Tibial nerve (tissue), 4 donors: ENCODE measurements at regions not wholly inside any gene's neighbourhood (a gene's known extent, or its start where the extent isn't known, plus 50 kb on each side); places are given as distances from the start of the nearest gene placed in this dataset.
"Not testable (repeated sequence)": the region's sequence is repeated elsewhere in the genome, so short reads cannot be mapped to it uniquely, and the experiment has no call there.

Experiments used
- DNase-seq, 2 donors: peaks; one replicate each; pipeline ENCODE4 v3.0.0-alpha.2; 2019; ENCODE audit warnings: low spot score in 2 of 2
- H3K27ac ChIP-seq, 4 donors: fragments of 200-600 bp; sonication (generic) in 3 of 4; one replicate each; pipeline ENCODE4 v1.5.1; 2017 to 2019; ENCODE audit warnings: mild to moderate bottlenecking in 1 of 4
- H3K27me3 ChIP-seq, 2 donors: fragments of 200-600 bp; sonication (generic) in 1 of 2; one replicate each; pipeline versions ENCODE4 v1.5.1 to v1.6.0; 2017 to 2019
- H3K36me3 ChIP-seq, 3 donors: fragments of 200-600 bp; sonication (generic); one replicate each; pipeline ENCODE4 v1.5.1; 2018 to 2019
- H3K4me1 ChIP-seq, 4 donors: fragments of 200-600 bp; sonication (generic) in 3 of 4; one replicate each; pipeline ENCODE4 v1.5.1; 2017 to 2019
- H3K4me3 ChIP-seq, 4 donors: fragments of 200-600 bp; sonication (generic) in 3 of 4; one replicate each; pipeline ENCODE4 v1.5.1; 2017 to 2019; ENCODE audit warnings: mild to moderate bottlenecking in 1 of 4, moderate library complexity in 1 of 4
- H3K9me3 ChIP-seq, 4 donors: fragments of 200-600 bp; sonication (generic) in 3 of 4; one replicate each; pipeline ENCODE4 v1.5.1; 2017 to 2019
- CTCF ChIP-seq, 5 experiments: fragments of 200-600 bp in 3 of 5; fragments of 450-650 bp in 2 of 5; sonication (generic) in 3 of 5; IDR thresholded peaks; one replicate each; pipeline ENCODE4 v1.5.1; 2016 to 2019; ENCODE audit warnings: antibody characterized with exemption in 5 of 5, mild to moderate bottlenecking in 3 of 5, moderate library complexity in 2 of 5
- EP300 ChIP-seq, 2 donors: sonication (generic); formaldehyde crosslinking; IDR thresholded peaks; one replicate each; pipeline ENCODE4 v1.6.1; 2017; ENCODE audit warnings: antibody characterized with exemption in 2 of 2, mild to moderate bottlenecking in 1 of 2
- POLR2A ChIP-seq, 2 donors: fragments of 450-650 bp; IDR thresholded peaks; one replicate each; pipeline ENCODE4 v1.6.1; 2017; ENCODE audit warnings: antibody characterized with exemption in 2 of 2, mild to moderate bottlenecking in 2 of 2, moderate library complexity in 2 of 2
- WGBS, 2 donors: methylation state at CpG; one replicate each; pipeline ENCODE4 v1.1.5; 2018; 5-methylcytosine and 5-hydroxymethylcytosine counted together

GRCh38 chr12:25404955-25405354, 148.1 kb downstream of the LMNTD1 start:
- no peaks in the 10 kb centered on the region for H3K27me3 ChIP-seq
- H3K4me3 ChIP-seq, result no peak overlapping the region
- H3K4me1 ChIP-seq, result no peaks in the 10 kb centered on the region
- H3K36me3 ChIP-seq, result no peaks in the 10 kb centered on the region
- DNase-seq, result no peak
- H3K27ac ChIP-seq, result no peak overlapping the region
- WGBS, 2 donors, result 86 to 89% methylated on average over 5 of the region's 5 CpGs
- no peak for TF ChIP-seq CTCF (IDR thresholded peaks at IDR 0.05)
- TF ChIP-seq EP300 (IDR thresholded peaks at IDR 0.05), result no peak
- no peak for TF ChIP-seq POLR2A (IDR thresholded peaks at IDR 0.05)
- H3K9me3 ChIP-seq, result no peaks in the 10 kb centered on the region

DNA sequence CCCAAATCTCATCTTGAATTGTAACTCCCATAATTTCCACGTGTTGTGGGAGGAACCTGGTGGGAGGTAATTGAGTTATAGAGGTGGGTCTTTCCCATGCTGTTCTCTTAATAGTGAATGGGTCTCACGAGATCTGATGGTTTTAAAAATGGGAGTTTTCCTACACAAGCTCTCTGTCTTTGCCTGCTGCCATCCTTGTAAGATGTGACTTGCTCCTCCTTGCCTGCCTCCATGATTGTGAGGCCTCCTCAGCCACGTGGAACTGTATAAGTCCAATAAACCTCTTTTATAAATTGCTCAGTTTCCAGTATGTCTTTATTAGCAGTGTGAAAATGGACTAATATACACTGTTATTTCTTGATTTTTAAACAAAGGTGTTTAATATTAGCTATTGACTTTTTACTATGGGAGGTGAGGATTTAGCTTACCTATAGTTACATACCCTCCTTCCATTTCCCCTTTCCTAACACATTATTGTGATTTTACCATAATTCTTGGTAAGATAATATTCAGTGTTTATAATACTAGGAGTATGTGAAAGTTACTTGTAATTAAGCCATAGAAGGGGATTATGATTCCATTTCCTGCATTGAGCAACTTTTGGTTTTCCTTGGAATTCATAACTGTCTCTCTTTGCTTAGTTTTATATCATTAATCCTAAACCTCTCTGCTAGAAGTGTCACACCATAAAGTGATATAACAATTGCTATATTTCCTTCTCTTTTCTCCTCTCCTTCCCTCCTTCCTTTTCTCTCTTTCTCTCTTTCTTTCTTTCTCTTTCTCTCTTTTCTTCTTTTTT, 151.0 kb upstream of the KRAS start:
- H3K4me1 ChIP-seq, result no peaks in the 10 kb centered on the region
- TF ChIP-seq EP300 (IDR thresholded peaks at IDR 0.05) (no peak), POLR2A (IDR thresholded peaks at IDR 0.05) (no peak), CTCF (IDR thresholded peaks at IDR 0.05) (no peak)
- H3K36me3 ChIP-seq, result no peaks in the 10 kb centered on the region
- no peak overlapping the region for H3K27ac ChIP-seq
- H3K27me3 ChIP-seq, result no peaks in the 10 kb centered on the region
- DNase-seq, result no peak
- no peaks in the 10 kb centered on the region for H3K9me3 ChIP-seq
- WGBS, 2 donors, result 87 to 88% methylated on average over 3 of the region's 3 CpGs
- no peak overlapping the region for H3K4me3 ChIP-seq

DNA sequence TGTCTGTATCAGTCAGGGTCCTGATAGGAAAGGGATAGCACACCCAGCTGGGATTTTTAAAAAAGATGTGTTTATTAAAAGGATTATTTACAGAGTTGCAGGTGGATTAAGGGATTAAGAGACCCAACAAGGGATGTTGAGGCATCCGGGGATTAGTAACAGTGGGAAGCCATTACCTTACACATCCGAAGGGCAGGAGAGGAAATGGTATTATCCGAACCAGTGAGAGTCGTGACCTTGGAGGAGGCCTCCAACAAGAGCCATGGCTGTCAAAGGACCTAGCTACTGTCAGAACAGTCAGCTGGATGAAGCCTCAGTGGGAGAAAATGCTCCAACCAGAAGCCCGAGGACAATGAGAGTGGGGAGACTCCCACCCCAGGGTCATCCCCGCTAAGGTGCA, 146.3 kb upstream of the KRAS start:
- no peaks in the 10 kb centered on the region for H3K27me3 ChIP-seq
- DNase-seq, result no peak

GRCh38 chr12:25395227-25395626, 144.5 kb upstream of the KRAS start:
- H3K27ac ChIP-seq, result no peak overlapping the region
- no peaks in the 10 kb centered on the region for H3K27me3 ChIP-seq
- no peaks in the 10 kb centered on the region for H3K4me1 ChIP-seq
- H3K36me3 ChIP-seq, result no peaks in the 10 kb centered on the region
- H3K4me3 ChIP-seq, result no peak overlapping the region
- DNase-seq, result no peak
- no peaks in the 10 kb centered on the region for H3K9me3 ChIP-seq
- TF ChIP-seq POLR2A (IDR thresholded peaks at IDR 0.05), result no peak
- no peak for TF ChIP-seq CTCF (IDR thresholded peaks at IDR 0.05)
- no peak for TF ChIP-seq EP300 (IDR thresholded peaks at IDR 0.05)
- 0 to 53% methylated on average over 1 of the region's 1 CpG for WGBS, 2 donors

More for the DNA sequence above, 146.3 kb upstream of the KRAS start:
- no peak for TF ChIP-seq POLR2A (IDR thresholded peaks at IDR 0.05)
- TF ChIP-seq EP300 (IDR thresholded peaks at IDR 0.05), result no peak
- TF ChIP-seq CTCF (IDR thresholded peaks at IDR 0.05), result no peak
- H3K36me3 ChIP-seq, result no peaks in the 10 kb centered on the region
- WGBS, 2 donors, result 82 to 91% methylated on average over 6 of the region's 6 CpGs
- no peak overlapping the region for H3K27ac ChIP-seq
- no peaks in the 10 kb centered on the region for H3K4me1 ChIP-seq
- no peak overlapping the region for H3K4me3 ChIP-seq
- H3K9me3 ChIP-seq, result no peaks in the 10 kb centered on the region

GRCh38 chr12:25394775-25395174, 144.0 kb upstream of the KRAS start:
- H3K9me3 ChIP-seq, H3K4me1 ChIP-seq, H3K27ac ChIP-seq, H3K36me3 ChIP-seq, H3K27me3 ChIP-seq, DNase-seq, H3K4me3 ChIP-seq: not testable (repeated sequence)
- 65 to 66% methylated on average over 4 of the region's 4 CpGs for WGBS, 2 donors
